OCI-LY1 (cell line): ENCODE measurements at regions not wholly inside any gene's neighbourhood (a gene's known extent, or its start where the extent isn't known, plus 50 kb on each side); places are given as distances from the start of the nearest gene placed in this dataset.

Experiments used
- H2AFZ ChIP-seq: fragments of 200-600 bp; sonication (generic), shearing (Covaris generic); 2 replicates; pipeline ENCODE4 v1.6.0; 2014; ENCODE audit warnings: antibody characterized with exemption, mild to moderate bottlenecking, low read length
- H3F3A ChIP-seq: fragments of 200-600 bp; sonication (generic), shearing (Covaris generic); 2 replicates; pipeline ENCODE4 v1.6.0; 2014; ENCODE audit warnings: mild to moderate bottlenecking, antibody characterized with exemption, low read length, moderate library complexity; ENCODE audit not compliant: insufficient read depth
- H3K27ac ChIP-seq: fragments of 200-600 bp; sonication (generic); 2 replicates; pipeline ENCODE4 v1.5.1; 2014; ENCODE audit warnings: low read length, mixed run types, mild to moderate bottlenecking, low read depth; ENCODE audit not compliant: poor library complexity, severe bottlenecking
- H3K27me3 ChIP-seq: fragments of 200-600 bp; sonication (generic); 2 replicates; pipeline ENCODE4 v1.6.0; 2014; ENCODE audit warnings: antibody characterized with exemption, mild to moderate bottlenecking, low read length, moderate library complexity; ENCODE audit not compliant: insufficient read depth
- H3K36me3 ChIP-seq: fragments of 200-600 bp; sonication (generic); 2 replicates; pipeline ENCODE4 v1.6.1; 2014; ENCODE audit warnings: mild to moderate bottlenecking, antibody characterized with exemption, low read length, moderate library complexity, mixed read lengths; ENCODE audit not compliant: insufficient read depth
- H3K4me1 ChIP-seq: fragments of 200-600 bp; sonication (generic); 2 replicates; pipeline ENCODE4 v1.5.1; 2014; ENCODE audit warnings: mild to moderate bottlenecking, low read length, moderate library complexity; ENCODE audit not compliant: insufficient read depth, severe bottlenecking
- H3K4me2 ChIP-seq: fragments of 200-600 bp; sonication (generic), shearing (Covaris generic); 2 replicates; pipeline ENCODE4 v1.6.1; 2014; ENCODE audit warnings: low read length
- H3K4me3 ChIP-seq: fragments of 200-600 bp; sonication (generic); 2 replicates; pipeline ENCODE4 v1.5.1; 2014; ENCODE audit warnings: low read length, low read depth, mild to moderate bottlenecking, mixed read lengths; ENCODE audit not compliant: poor library complexity, severe bottlenecking
- H3K79me2 ChIP-seq: fragments of 200-600 bp; shearing (Covaris generic); 2 replicates; pipeline ENCODE4 v1.6.1; 2016; ENCODE audit warnings: mixed run types, low read length, mixed read lengths; ENCODE audit not compliant: insufficient read depth
- H3K9ac ChIP-seq: fragments of 200-600 bp; sonication (generic), shearing (Covaris generic); 2 replicates; pipeline ENCODE4 v1.6.1; 2014; ENCODE audit warnings: mild to moderate bottlenecking, low read length, mixed read lengths
- H3K9me2 ChIP-seq: fragments of 200-600 bp; sonication (generic), shearing (Covaris generic); 2 replicates; pipeline ENCODE4 v1.6.1; 2014; ENCODE audit warnings: low read depth, mild to moderate bottlenecking, low read length, mixed read lengths
- H3K9me3 ChIP-seq: fragments of 200-600 bp; shearing (Covaris generic); 2 replicates; pipeline ENCODE4 v1.6.1; 2014; ENCODE audit warnings: low read length, mixed read lengths
- H4K20me1 ChIP-seq: fragments of 200-600 bp; sonication (generic), shearing (Covaris generic); 2 replicates; pipeline ENCODE4 v1.6.0; 2016; ENCODE audit warnings: mild to moderate bottlenecking, low read length; ENCODE audit not compliant: insufficient read depth
- CTCF ChIP-seq: fragments of 200-600 bp; sonication (generic), shearing (Covaris generic); IDR thresholded peaks from 2 replicates; pipeline ENCODE4 v1.5.1; 2017; ENCODE audit warnings: mild to moderate bottlenecking, antibody characterized with exemption, low read length, moderate library complexity, mixed read lengths
- EZH2 ChIP-seq: fragments of 200-600 bp; sonication (generic), shearing (Covaris generic); IDR thresholded peaks from 2 replicates; pipeline ENCODE4 v1.8.0; 2017; ENCODE audit warnings: borderline replicate concordance, mixed run types, mild to moderate bottlenecking, antibody characterized with exemption, low read length, moderate library complexity, mixed read lengths

GRCh38 chr12:19032826-19033225 lies 96.7 kb upstream of the PLEKHA5 start:
- Histone ChIP-seq H3K4me1 (no peaks in the 10 kb centered on the region), H3K4me3 (no peak overlapping the region), H3K27ac (no peak overlapping the region), H3F3A (no peaks in the 10 kb centered on the region), H3K79me2 (no peaks in the 10 kb centered on the region), H2AFZ (no peak overlapping the region), H3K9me3 (peaks cover 2% of the 10 kb centered on the region; the same call in 1 of the 2 replicates), H3K36me3 (no peaks in the 10 kb centered on the region; the same call in 1 of the 2 replicates), H3K27me3 (no peaks in the 10 kb centered on the region), H3K9ac (no peak overlapping the region), H4K20me1 (no peaks in the 10 kb centered on the region), H3K9me2 (no peaks in the 10 kb centered on the region), H3K4me2 (no peak overlapping the region)
- TF ChIP-seq CTCF, result no peak
- TF ChIP-seq EZH2, result no peak

- TF ChIP-seq CTCF (no peak), EZH2 (no peak)
- Histone ChIP-seq H2AFZ (no peak overlapping the region), H3K36me3 (no peaks in the 10 kb centered on the region; the same call in 1 of the 2 replicates), H4K20me1 (no peaks in the 10 kb centered on the region), H3K79me2 (no peaks in the 10 kb centered on the region), H3K4me1 (no peaks in the 10 kb centered on the region), H3K9ac (no peak overlapping the region), H3F3A (no peaks in the 10 kb centered on the region), H3K9me3 (peaks cover 2% of the 10 kb centered on the region; the same call in 1 of the 2 replicates), H3K4me3 (no peak overlapping the region), H3K27ac (no peak overlapping the region), H3K9me2 (no peaks in the 10 kb centered on the region), H3K4me2 (no peak overlapping the region), H3K27me3 (no peaks in the 10 kb centered on the region)
Observed at GRCh38 chr12:19033244-19033643, 96.3 kb upstream of the PLEKHA5 start.

- H3K27ac ChIP-seq, result no peak overlapping the region
- H2AFZ ChIP-seq, result no peak overlapping the region
- no peaks in the 10 kb centered on the region for H3K79me2 ChIP-seq
- H3F3A ChIP-seq, result no peaks in the 10 kb centered on the region
- no peaks in the 10 kb centered on the region for H3K4me1 ChIP-seq
- H3K27me3 ChIP-seq, result no peaks in the 10 kb centered on the region
- H3K4me2 ChIP-seq, result no peak overlapping the region
- no peak overlapping the region for H3K9ac ChIP-seq
- H4K20me1 ChIP-seq, result no peaks in the 10 kb centered on the region
- no peaks in the 10 kb centered on the region for H3K9me2 ChIP-seq
- TF ChIP-seq EZH2, result no peak
- no peak for TF ChIP-seq CTCF
- peaks cover 2% of the 10 kb centered on the region; the same call in 1 of the 2 replicates for H3K9me3 ChIP-seq
- no peaks in the 10 kb centered on the region; the same call in 1 of the 2 replicates for H3K36me3 ChIP-seq
- H3K4me3 ChIP-seq, result no peak overlapping the region
Observed at GRCh38 chr12:19034937-19035336, 94.6 kb upstream of the PLEKHA5 start.
